Ascending aorta (tissue), 2 donors: ENCODE measurements at regions not wholly inside any gene's neighbourhood (a gene's known extent, or its start where the extent isn't known, plus 50 kb on each side); places are given as distances from the start of the nearest gene placed in this dataset.

Source experiments
- DNase-seq, 2 donors: peaks; one replicate each; pipeline ENCODE4 v3.0.0-alpha.2; 2019; ENCODE audit warnings: low spot score in 2 of 2
- H3K27ac ChIP-seq, 2 donors: fragments of 200-600 bp; sonication (generic); one replicate each; pipeline ENCODE4 v1.5.1; 2016 to 2017; ENCODE audit warnings: mild to moderate bottlenecking in 1 of 2
- H3K27me3 ChIP-seq: fragments of 200-600 bp; sonication (generic); one replicate; pipeline ENCODE4 v1.5.1; 2017
- H3K36me3 ChIP-seq, 2 donors: fragments of 200-600 bp; sonication (generic); one replicate each; pipeline ENCODE4 v1.5.1; 2016
- H3K4me1 ChIP-seq, 2 donors: fragments of 200-600 bp; sonication (generic); one replicate each; pipeline ENCODE4 v1.5.1; 2016 to 2017; ENCODE audit warnings: mild to moderate bottlenecking in 1 of 2
- H3K4me3 ChIP-seq, 2 donors: fragments of 200-600 bp; sonication (generic); one replicate each; pipeline ENCODE4 v1.5.1; 2016 to 2017; ENCODE audit warnings: mild to moderate bottlenecking in 1 of 2
- H3K9me3 ChIP-seq, 2 donors: fragments of 200-600 bp; sonication (generic); one replicate each; pipeline ENCODE4 v1.5.1; 2016
- intact Hi-C: fragments of 100-400 bp; cut with DNase I; formaldehyde crosslinking; loops from one replicate; pipeline ENCODE4 v1.15.1; 2023
- TF ChIP-seq, protein P1 (sequence below), 3 experiments: fragments of 200-600 bp in 2 of 3; fragments of 450-650 bp in 1 of 3; sonication (generic) in 2 of 3; IDR thresholded peaks; one replicate each; pipeline ENCODE4 v1.5.1; 2016 to 2019; ENCODE audit warnings: antibody characterized with exemption in 3 of 3, mild to moderate bottlenecking in 1 of 3, moderate library complexity in 1 of 3

DNA sequence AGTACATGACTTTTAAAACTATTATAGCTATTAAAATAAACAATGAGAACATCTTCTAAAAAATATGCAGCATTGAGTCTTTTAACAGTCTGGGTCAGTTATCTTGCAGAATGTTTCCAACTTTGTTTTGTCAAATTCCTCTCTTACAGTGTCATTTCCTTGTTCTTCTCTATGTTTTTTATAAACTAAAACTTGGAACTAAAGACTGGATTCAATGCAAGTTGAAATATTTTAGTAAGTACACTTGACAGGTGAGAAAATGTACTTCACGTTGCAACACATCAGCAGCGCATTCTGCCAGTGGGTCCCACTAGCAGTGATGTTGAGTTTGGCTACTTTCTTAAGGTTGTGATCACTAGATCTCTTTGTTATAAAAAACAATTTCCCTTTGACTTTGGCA lies 1407.6 kb upstream of the RAG2 start:
- no peak for DNase-seq
- Histone ChIP-seq H3K4me3 (no peak overlapping the region), H3K27ac (no peak overlapping the region), H3K9me3 (no peaks in the 10 kb centered on the region), H3K4me1 (no peaks in the 10 kb centered on the region), H3K27me3 (no peaks in the 10 kb centered on the region), H3K36me3 (no peaks in the 10 kb centered on the region)
- intact Hi-C loops = no loop called here
- TF ChIP-seq, protein P1, sequence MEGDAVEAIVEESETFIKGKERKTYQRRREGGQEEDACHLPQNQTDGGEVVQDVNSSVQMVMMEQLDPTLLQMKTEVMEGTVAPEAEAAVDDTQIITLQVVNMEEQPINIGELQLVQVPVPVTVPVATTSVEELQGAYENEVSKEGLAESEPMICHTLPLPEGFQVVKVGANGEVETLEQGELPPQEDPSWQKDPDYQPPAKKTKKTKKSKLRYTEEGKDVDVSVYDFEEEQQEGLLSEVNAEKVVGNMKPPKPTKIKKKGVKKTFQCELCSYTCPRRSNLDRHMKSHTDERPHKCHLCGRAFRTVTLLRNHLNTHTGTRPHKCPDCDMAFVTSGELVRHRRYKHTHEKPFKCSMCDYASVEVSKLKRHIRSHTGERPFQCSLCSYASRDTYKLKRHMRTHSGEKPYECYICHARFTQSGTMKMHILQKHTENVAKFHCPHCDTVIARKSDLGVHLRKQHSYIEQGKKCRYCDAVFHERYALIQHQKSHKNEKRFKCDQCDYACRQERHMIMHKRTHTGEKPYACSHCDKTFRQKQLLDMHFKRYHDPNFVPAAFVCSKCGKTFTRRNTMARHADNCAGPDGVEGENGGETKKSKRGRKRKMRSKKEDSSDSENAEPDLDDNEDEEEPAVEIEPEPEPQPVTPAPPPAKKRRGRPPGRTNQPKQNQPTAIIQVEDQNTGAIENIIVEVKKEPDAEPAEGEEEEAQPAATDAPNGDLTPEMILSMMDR (IDR thresholded peaks at IDR 0.05) = no peak

GRCh38 chr11:37999171-37999570 lies 1401.1 kb upstream of the RAG2 start:
- Histone ChIP-seq H3K4me3 (no peak overlapping the region), H3K4me1 (no peaks in the 10 kb centered on the region), H3K27ac (no peak overlapping the region), H3K36me3 (no peaks in the 10 kb centered on the region), H3K9me3 (no peaks in the 10 kb centered on the region), H3K27me3 (no peaks in the 10 kb centered on the region)
- no peak for DNase-seq
- intact Hi-C loops = no loop called here
- TF ChIP-seq, protein P1 (IDR thresholded peaks at IDR 0.05) = no peak

- H3K36me3 ChIP-seq = no peaks in the 10 kb centered on the region
- H3K27me3 ChIP-seq = no peaks in the 10 kb centered on the region
- DNase-seq = no peak
- no peaks in the 10 kb centered on the region for H3K4me1 ChIP-seq
- intact Hi-C loops = no loop called here
- no peak overlapping the region for H3K27ac ChIP-seq
- H3K4me3 ChIP-seq = no peak overlapping the region
- H3K9me3 ChIP-seq = no peaks in the 10 kb centered on the region
- TF ChIP-seq, protein P1 (IDR thresholded peaks at IDR 0.05) = no peak
Observed at GRCh38 chr11:37995886-37996285, 1397.8 kb upstream of the RAG2 start.

- TF ChIP-seq, protein P1 (IDR thresholded peaks at IDR 0.05) = no peak
- H3K27me3 ChIP-seq = no peaks in the 10 kb centered on the region
- H3K4me1 ChIP-seq = no peaks in the 10 kb centered on the region
- H3K9me3 ChIP-seq = no peaks in the 10 kb centered on the region
- no peak overlapping the region for H3K4me3 ChIP-seq
- H3K27ac ChIP-seq = no peak overlapping the region
- DNase-seq = no peak
- H3K36me3 ChIP-seq = no peaks in the 10 kb centered on the region
- intact Hi-C loops = no loop called here
Observed at GRCh38 chr11:37988031-37988430, 1390.0 kb upstream of the RAG2 start.

DNA sequence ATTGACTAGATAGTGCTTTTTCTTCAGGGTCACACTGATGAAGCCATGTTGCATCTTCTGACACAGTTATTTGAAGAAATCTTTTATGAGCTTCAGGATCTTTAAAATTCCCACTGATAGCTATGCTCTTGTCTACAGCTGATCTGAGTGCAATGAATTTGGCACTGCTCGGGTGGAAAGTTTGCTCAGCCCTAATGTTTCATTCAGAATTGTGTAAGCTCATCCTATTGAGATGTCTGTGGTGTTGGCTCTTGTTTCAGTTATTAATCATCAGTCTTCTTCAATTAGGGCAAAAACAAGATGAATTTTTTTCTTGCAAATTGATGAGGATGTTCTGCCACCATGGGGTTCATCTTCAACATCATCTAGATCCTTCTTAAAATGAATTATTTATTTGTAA lies 1387.0 kb upstream of the RAG2 start:
- Histone ChIP-seq H3K4me1 (no peaks in the 10 kb centered on the region), H3K27me3 (no peaks in the 10 kb centered on the region), H3K9me3 (no peaks in the 10 kb centered on the region), H3K36me3 (no peaks in the 10 kb centered on the region), H3K4me3 (no peak overlapping the region), H3K27ac (no peak overlapping the region)
- DNase-seq = no peak
- intact Hi-C loops = no loop called here
- TF ChIP-seq, protein P1 (IDR thresholded peaks at IDR 0.05) = no peak

- Histone ChIP-seq H3K27me3 (no peaks in the 10 kb centered on the region), H3K36me3 (no peaks in the 10 kb centered on the region), H3K9me3 (no peaks in the 10 kb centered on the region), H3K27ac (no peak overlapping the region), H3K4me1 (no peaks in the 10 kb centered on the region), H3K4me3 (no peak overlapping the region)
- no peak for DNase-seq
- intact Hi-C loops = no loop called here
- TF ChIP-seq, protein P1 (IDR thresholded peaks at IDR 0.05) = no peak
Observed at GRCh38 chr11:37978647-37979046, 1380.6 kb upstream of the RAG2 start.
